ENCODE measurements at regions not wholly inside any gene's neighbourhood (a gene's known extent, or its start where the extent isn't known, plus 50 kb on each side); places are given as distances from the start of the nearest gene placed in this dataset.

DNA sequence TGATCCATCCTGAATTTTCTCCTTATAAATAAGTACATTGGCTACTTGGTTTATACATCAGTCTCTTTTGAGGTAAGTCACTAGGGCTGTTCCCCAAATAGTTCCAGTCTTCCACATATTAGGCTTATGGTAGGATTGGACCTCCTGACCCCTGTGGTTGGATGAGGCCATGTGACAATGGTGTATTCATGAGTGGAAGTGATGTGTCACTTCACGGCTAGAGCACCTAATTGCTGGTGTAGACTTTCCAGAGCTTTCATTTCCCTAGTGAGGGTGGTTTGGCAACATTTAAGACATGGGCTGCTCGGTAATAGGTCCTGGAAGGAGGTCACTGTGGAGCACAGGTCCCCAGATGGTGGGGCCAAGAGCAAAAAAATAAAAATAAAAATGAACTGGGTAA, 141.2 kb upstream of the ABCB5 start:
- Histone ChIP-seq H2AFZ (ENCODE audit: low read depth, low read length) (no peak overlapping the region), H4K20me1 (ENCODE audit: insufficient read depth, low read length) (no peaks in the 10 kb centered on the region), H3K79me2 (ENCODE audit: insufficient read depth, low read length) (no peaks in the 10 kb centered on the region), H3K27me3 (ENCODE audit: insufficient read depth, low read length) (no peaks in the 10 kb centered on the region), H3K4me3 (ENCODE audit: insufficient read depth, low read depth, low read length) (no peak overlapping the region), H3K27ac (ENCODE audit: low read depth, low read length) (no peak overlapping the region), H3K9me3 (ENCODE audit: insufficient read depth, low read depth, low read length) (no peaks in the 10 kb centered on the region), H3K4me2 (ENCODE audit: low read length) (no peak overlapping the region), H3K4me1 (ENCODE audit: insufficient read depth, low read length) (no peaks in the 10 kb centered on the region), H3K36me3 (ENCODE audit: insufficient read depth, low read length) (no peaks in the 10 kb centered on the region), H3K9ac (ENCODE audit: low read length) (no peak overlapping the region)
- FAIRE-seq: no peak
- TF ChIP-seq EZH2 (IDR thresholded peaks at IDR 0.05; ENCODE audit: insufficient read depth, low read length): no peak
- no peak for TF ChIP-seq CTCF (IDR thresholded peaks at IDR 0.05; ENCODE audit: insufficient read depth, low read depth, low read length)
- Mint-ChIP-seq H3K27ac (ENCODE audit: unreplicated experiment) (no peak overlapping the region), H3K36me3 (ENCODE audit: low read depth, unreplicated experiment) (no peaks in the 10 kb centered on the region), H3K27me3 (ENCODE audit: low read depth, unreplicated experiment) (peaks cover 2% of the 10 kb centered on the region), H3K4me3 (ENCODE audit: unreplicated experiment) (no peak overlapping the region), H3K9me3 (ENCODE audit: unreplicated experiment) (no peaks in the 10 kb centered on the region), H3K4me1 (ENCODE audit: low read depth, unreplicated experiment) (peaks cover 2% of the 10 kb centered on the region)
- peak; percentile 2 for DNase-seq (ENCODE audit: low read depth)

- no peak overlapping the region for H3K27ac Mint-ChIP-seq (ENCODE audit: unreplicated experiment)
These were observed 139.7 kb upstream of the ABCB5 start for GRCh38 chr7:20475756-20476155.

GRCh38 chr7:20477067-20477466, 138.4 kb upstream of the ABCB5 start:
- no peaks in the 10 kb centered on the region for H3K79me2 ChIP-seq (ENCODE audit: insufficient read depth, low read length)
- no peaks in the 10 kb centered on the region for H3K4me1 ChIP-seq (ENCODE audit: insufficient read depth, low read length)
- FAIRE-seq (no peak), DNase-seq (ENCODE audit: low read depth) (no peak)
- Mint-ChIP-seq H3K36me3 (ENCODE audit: low read depth, unreplicated experiment) (no peaks in the 10 kb centered on the region), H3K27ac (ENCODE audit: unreplicated experiment) (no peak overlapping the region), H3K4me1 (ENCODE audit: low read depth, unreplicated experiment) (peaks cover 4% of the 10 kb centered on the region), H3K4me3 (ENCODE audit: unreplicated experiment) (no peak overlapping the region), H3K9me3 (ENCODE audit: unreplicated experiment) (no peaks in the 10 kb centered on the region), H3K27me3 (ENCODE audit: low read depth, unreplicated experiment) (peaks cover 2% of the 10 kb centered on the region)
- no peak overlapping the region for H2AFZ ChIP-seq (ENCODE audit: low read depth, low read length)
- TF ChIP-seq EZH2 (IDR thresholded peaks at IDR 0.05; ENCODE audit: insufficient read depth, low read length) (no peak), CTCF (IDR thresholded peaks at IDR 0.05; ENCODE audit: insufficient read depth, low read depth, low read length) (no peak)
- no peak overlapping the region for H3K4me3 ChIP-seq (ENCODE audit: insufficient read depth, low read depth, low read length)
- H3K27ac ChIP-seq (ENCODE audit: low read depth, low read length): no peak overlapping the region
- no peaks in the 10 kb centered on the region for H3K36me3 ChIP-seq (ENCODE audit: insufficient read depth, low read length)
- no peaks in the 10 kb centered on the region for H3K27me3 ChIP-seq (ENCODE audit: insufficient read depth, low read length)
- H4K20me1 ChIP-seq (ENCODE audit: insufficient read depth, low read length): no peaks in the 10 kb centered on the region
- no peak overlapping the region for H3K9ac ChIP-seq (ENCODE audit: low read length)
- H3K4me2 ChIP-seq (ENCODE audit: low read length): no peak overlapping the region
- H3K9me3 ChIP-seq (ENCODE audit: insufficient read depth, low read depth, low read length): no peaks in the 10 kb centered on the region

More at GRCh38 chr7:20475756-20476155, 139.7 kb upstream of the ABCB5 start:
- Mint-ChIP-seq H3K9me3 (ENCODE audit: unreplicated experiment) (no peaks in the 10 kb centered on the region), H3K4me1 (ENCODE audit: low read depth, unreplicated experiment) (peaks cover 2% of the 10 kb centered on the region), H3K4me3 (ENCODE audit: unreplicated experiment) (no peak overlapping the region), H3K27me3 (ENCODE audit: low read depth, unreplicated experiment) (peaks cover 2% of the 10 kb centered on the region), H3K36me3 (ENCODE audit: low read depth, unreplicated experiment) (no peaks in the 10 kb centered on the region)
- TF ChIP-seq EZH2 (IDR thresholded peaks at IDR 0.05; ENCODE audit: insufficient read depth, low read length): no peak
- Histone ChIP-seq H3K9ac (ENCODE audit: low read length) (no peak overlapping the region), H3K79me2 (ENCODE audit: insufficient read depth, low read length) (no peaks in the 10 kb centered on the region), H4K20me1 (ENCODE audit: insufficient read depth, low read length) (no peaks in the 10 kb centered on the region), H3K4me2 (ENCODE audit: low read length) (no peak overlapping the region), H3K27ac (ENCODE audit: low read depth, low read length) (no peak overlapping the region), H2AFZ (ENCODE audit: low read depth, low read length) (no peak overlapping the region), H3K9me3 (ENCODE audit: insufficient read depth, low read depth, low read length) (no peaks in the 10 kb centered on the region), H3K27me3 (ENCODE audit: insufficient read depth, low read length) (no peaks in the 10 kb centered on the region), H3K36me3 (ENCODE audit: insufficient read depth, low read length) (no peaks in the 10 kb centered on the region), H3K4me1 (ENCODE audit: insufficient read depth, low read length) (no peaks in the 10 kb centered on the region), H3K4me3 (ENCODE audit: insufficient read depth, low read depth, low read length) (no peak overlapping the region)
- DNase-seq (ENCODE audit: low read depth): no peak
- no peak for FAIRE-seq

Measured in astrocyte (in vitro differentiated cells and primary cell).